ENCODE measurements at regions not wholly inside any gene's neighbourhood (a gene's known extent, or its start where the extent isn't known, plus 50 kb on each side); places are given as distances from the start of the nearest gene placed in this dataset.

- Histone ChIP-seq H3K4ac (ENCODE audit: low read depth, low read length) (no peak overlapping the region), H3K79me1 (ENCODE audit: insufficient read depth, low read depth, low read length, poor library complexity, severe bottlenecking) (no peaks in the 10 kb centered on the region), H4K91ac (ENCODE audit: insufficient read length, low read depth, low read length) (no peak overlapping the region), H3K79me2 (ENCODE audit: insufficient read depth, low read length) (no peaks in the 10 kb centered on the region), H3K18ac (ENCODE audit: insufficient read length, low read depth, low read length) (no peak overlapping the region), H3K56ac (ENCODE audit: insufficient read length, low read depth, low read length) (no peak overlapping the region), H3K14ac (ENCODE audit: insufficient read depth, low read length) (no peak overlapping the region), H2BK20ac (ENCODE audit: low read depth, low read length, poor library complexity, severe bottlenecking) (no peak overlapping the region), H3T11ph (ENCODE audit: low read length) (no peak overlapping the region), H4K5ac (ENCODE audit: insufficient read length, low read depth, low read length) (no peak overlapping the region), H3K4me2 (ENCODE audit: insufficient read depth, insufficient read length, low read length) (no peak overlapping the region), H2AK5ac (ENCODE audit: insufficient read length, low read length) (no peak overlapping the region), H3K27ac (ENCODE audit: insufficient read length, low read depth, low read length) (no peak overlapping the region), H3K9me3 (ENCODE audit: control insufficient read depth, low read depth, low read length) (no peaks in the 10 kb centered on the region), H3K23me2 (ENCODE audit: insufficient read length, low read depth, low read length, poor library complexity, severe bottlenecking) (no peaks in the 10 kb centered on the region), H3K4me1 (ENCODE audit: insufficient read depth, low read length) (no peaks in the 10 kb centered on the region), H2AFZ (ENCODE audit: low read length) (no peak overlapping the region), H2BK12ac (ENCODE audit: insufficient read length, low read depth, low read length) (no peak overlapping the region), H2BK15ac (ENCODE audit: low read depth, low read length) (no peak overlapping the region), H4K8ac (replicated peaks; ENCODE audit: insufficient read length, low read depth, low read length) (no peak overlapping the region), H3K23ac (ENCODE audit: insufficient read length, low read depth, low read length) (no peak overlapping the region), H2BK5ac (ENCODE audit: insufficient read length, low read length) (no peak overlapping the region), H3K27me3 (ENCODE audit: insufficient read depth, low read length) (no peaks in the 10 kb centered on the region), H2BK120ac (ENCODE audit: low read depth, low read length, poor library complexity, severe bottlenecking) (no peak overlapping the region), H4K20me1 (ENCODE audit: control insufficient read depth, insufficient read depth, insufficient read length) (no peaks in the 10 kb centered on the region), H3K9ac (ENCODE audit: extremely low read depth, insufficient read length, low read length) (no peak overlapping the region)
- no peak overlapping the region for H3K4me3 Mint-ChIP-seq
- no peak for TF ChIP-seq CTCF (conservative IDR thresholded peaks at IDR 0.05)
- no peaks in the 10 kb centered on the region; a peak in 1 of 5 replicates for H3K9me3 Mint-ChIP-seq
- no peaks in the 10 kb centered on the region; a peak in 2 of 7 replicates for H3K36me3 Mint-ChIP-seq (ENCODE audit: insufficient read depth in 1 of 3, low read depth in 3 of 3)
- H3K27me3 Mint-ChIP-seq (ENCODE audit: low read depth) = no peaks in the 10 kb centered on the region
- DNase-seq = no peak
- H3K4me1 Mint-ChIP-seq = peaks cover 9 to 23% of the 10 kb centered on the region in 2 experiments
- 100% methylated on average over 3 of the region's 4 CpGs for WGBS (ENCODE audit: extremely low coverage, insufficient read length, low lambda C conversion rate)
- H3K27ac Mint-ChIP-seq = no peak overlapping the region
Measured at GRCh38 chr11:70859180-70859579, 393.2 kb downstream of the SHANK2 start.
